HepG2 (cell line): ENCODE measurements at regions not wholly inside any gene's neighbourhood (a gene's known extent, or its start where the extent isn't known, plus 50 kb on each side); places are given as distances from the start of the nearest gene placed in this dataset.

Experiments
- EZH2 ChIP-seq: conservative IDR thresholded peaks from 2 replicates; pipeline ENCODE4 v1.6.1; 2012; ENCODE audit warnings: mild to moderate bottlenecking, low read depth, low read length, moderate library complexity
- FOXP1 ChIP-seq, 2 experiments: fragments of 450-650 bp in 1 of 2; IDR thresholded peaks; 2 replicates each; pipeline ENCODE4 v1.6.1; 2017 to 2018; ENCODE audit warnings: antibody characterized with exemption in 1 of 2
- HDAC1 ChIP-seq: sonication (generic); formaldehyde crosslinking; IDR thresholded peaks from 2 replicates; pipeline ENCODE4 v1.5.1; 2020; ENCODE audit warnings: mild to moderate bottlenecking, missing genetic modification reagents
- HNRNPLL ChIP-seq: fragments of 200-400 bp; formaldehyde crosslinking; IDR thresholded peaks from 2 replicates; pipeline ENCODE4 v1.6.1; 2017; ENCODE audit warnings: mild to moderate bottlenecking, low read depth, low read length; ENCODE audit not compliant: poor library complexity, severe bottlenecking
- IKZF4 ChIP-seq: sonication (generic); formaldehyde crosslinking; IDR thresholded peaks from 2 replicates; pipeline ENCODE4 v1.5.1; 2020; ENCODE audit warnings: borderline replicate concordance, mild to moderate bottlenecking, low read depth, missing genetic modification reagents; ENCODE audit errors: not compliant biosample characterization
- MAFK ChIP-seq, 2 experiments: IDR thresholded peaks in 1 of 2; conservative IDR thresholded peaks in 1 of 2; 2 replicates each; pipeline ENCODE4 v1.6.1; 2011; ENCODE audit warnings: improper control_type of control experiment in 2 of 2, low read length in 2 of 2
- MTF1 ChIP-seq: sonication (generic); formaldehyde crosslinking; IDR thresholded peaks from 2 replicates; pipeline ENCODE4 v1.5.0; 2020; ENCODE audit warnings: missing genetic modification reagents
- MYC ChIP-seq: sonication (generic); formaldehyde crosslinking; IDR thresholded peaks from 2 replicates; pipeline ENCODE4 v1.9.0; 2021; ENCODE audit warnings: missing genetic modification reagents, borderline replicate concordance
- NFYB ChIP-seq: sonication (generic); formaldehyde crosslinking; IDR thresholded peaks from 2 replicates; pipeline ENCODE4 v1.4.0; 2020; ENCODE audit warnings: missing genetic modification reagents
- NRL ChIP-seq: sonication (generic); formaldehyde crosslinking; IDR thresholded peaks from 2 replicates; pipeline ENCODE4 v1.5.0; 2020; ENCODE audit warnings: missing genetic modification reagents, mild to moderate bottlenecking, moderate library complexity, borderline replicate concordance
- SMARCC2 ChIP-seq: fragments of 450-650 bp; IDR thresholded peaks from 2 replicates; pipeline ENCODE4 v1.6.1; 2017; ENCODE audit warnings: antibody characterized with exemption, mild to moderate bottlenecking
- ZBTB3 ChIP-seq: sonication (generic); formaldehyde crosslinking; IDR thresholded peaks from 2 replicates; pipeline ENCODE4 v1.4.0; 2020; ENCODE audit warnings: low read depth, mild to moderate bottlenecking, moderate library complexity, missing genetic modification reagents, borderline replicate concordance
- ZNF354B ChIP-seq: sonication (generic); formaldehyde crosslinking; IDR thresholded peaks from 2 replicates; pipeline ENCODE4 v1.8.0; 2022; ENCODE audit warnings: mild to moderate bottlenecking, missing genetic modification reagents
- ZNF556 ChIP-seq: sonication (generic); formaldehyde crosslinking; IDR thresholded peaks from 2 replicates; pipeline ENCODE4 v1.4.0; 2020; ENCODE audit warnings: mild to moderate bottlenecking, missing genetic modification reagents, borderline replicate concordance
- ZNF574 ChIP-seq: sonication (generic); formaldehyde crosslinking; IDR thresholded peaks from 2 replicates; pipeline ENCODE4 v1.4.0; 2020; ENCODE audit warnings: missing genetic modification reagents
- ZNF691 ChIP-seq: sonication (generic); formaldehyde crosslinking; IDR thresholded peaks from 2 replicates; pipeline ENCODE4 v1.4.0; 2020; ENCODE audit warnings: missing genetic modification reagents, low read depth, mild to moderate bottlenecking, borderline replicate concordance
- ZNF747 ChIP-seq: sonication (generic); formaldehyde crosslinking; IDR thresholded peaks from 2 replicates; pipeline ENCODE4 v1.8.1; 2023; ENCODE audit warnings: missing genetic modification reagents, mild to moderate bottlenecking, borderline replicate concordance
- ZNF788 ChIP-seq: sonication (generic); formaldehyde crosslinking; IDR thresholded peaks from 2 replicates; pipeline ENCODE4 v1.5.0; 2020; ENCODE audit warnings: mild to moderate bottlenecking, missing genetic modification reagents, borderline replicate concordance
- TF ChIP-seq, protein P1 (sequence below): sonication (generic); formaldehyde crosslinking; IDR thresholded peaks from 2 replicates; pipeline ENCODE4 v1.8.1; 2023; ENCODE audit warnings: mild to moderate bottlenecking, inconsistent platforms, moderate library complexity, missing genetic modification reagents, borderline replicate concordance

DNA sequence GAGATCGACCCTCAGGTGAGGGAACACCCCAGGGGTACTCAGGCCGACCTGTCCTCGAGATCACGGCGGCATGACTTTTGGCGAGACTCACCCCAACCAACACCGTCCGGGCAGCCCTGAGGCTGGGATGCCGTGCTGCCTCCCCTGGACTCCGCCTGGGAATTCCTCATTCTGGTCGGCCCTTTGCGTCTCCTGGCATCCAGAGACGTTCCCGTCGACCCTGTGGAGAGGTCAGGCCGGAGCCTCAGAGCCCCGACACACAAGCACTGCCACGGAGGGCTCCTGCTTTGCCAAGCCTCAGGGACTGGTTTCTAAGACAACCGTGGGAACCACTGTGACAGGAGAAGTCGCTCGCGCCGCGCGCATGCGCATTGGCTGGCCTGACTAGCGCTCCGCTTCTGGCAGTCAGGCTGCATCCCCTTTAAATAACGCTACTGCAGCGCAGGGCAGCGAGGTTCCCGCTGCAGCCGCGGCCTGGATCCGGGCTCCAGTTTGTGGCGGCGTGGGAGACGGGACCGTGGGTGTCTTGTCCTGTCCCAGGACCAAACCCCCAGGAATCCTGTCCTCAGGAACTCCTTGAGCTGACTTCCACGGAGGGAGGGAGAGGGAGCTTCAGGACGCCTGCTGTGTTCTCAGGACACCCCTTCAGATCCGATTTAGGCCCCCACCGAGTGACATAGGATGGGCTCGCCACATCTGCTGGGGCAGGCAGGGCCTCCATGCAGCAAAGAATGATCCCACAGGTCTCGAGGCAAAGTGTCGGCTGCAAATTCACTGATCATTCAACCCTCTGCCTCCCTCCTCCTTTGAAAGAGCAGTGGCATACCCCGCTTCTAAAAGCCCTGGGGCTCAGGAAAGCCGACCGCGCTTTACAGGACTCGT, 163.2 kb upstream of the ZNF337 start (continued):
- TF ChIP-seq, protein P1, sequence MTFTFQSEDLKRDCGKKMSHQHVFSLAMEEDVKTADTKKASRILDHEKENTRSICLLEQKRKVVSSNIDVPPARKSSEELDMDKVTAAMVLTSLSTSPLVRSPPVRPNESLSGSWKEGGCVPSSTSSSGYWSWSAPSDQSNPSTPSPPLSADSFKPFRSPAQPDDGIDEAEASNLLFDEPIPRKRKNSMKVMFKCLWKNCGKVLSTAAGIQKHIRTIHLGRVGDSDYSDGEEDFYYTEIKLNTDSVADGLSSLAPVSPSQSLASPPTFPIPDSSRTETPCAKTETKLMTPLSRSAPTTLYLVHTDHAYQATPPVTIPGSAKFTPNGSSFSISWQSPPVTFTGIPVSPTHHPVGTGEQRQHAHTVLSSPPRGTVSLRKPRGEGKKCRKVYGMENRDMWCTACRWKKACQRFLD (CRISPR knock-in tag): 0 out of 2 replicates have a peak, but pooled peaks have one; percentile 55
- TF ChIP-seq ZNF574 (CRISPR knock-in tag) (peak; percentile 40; the same call in 1 of the 2 replicates), ZNF691 (CRISPR knock-in tag) (no peak; the same call in 1 of the 2 replicates), HNRNPLL (peak; percentile 64), SMARCC2 (no peak), NFYB (CRISPR knock-in tag) (no peak), ZNF354B (CRISPR knock-in tag) (0 out of 2 replicates have a peak, but pooled peaks have one; percentile 23), NRL (peak; percentile 17), ZNF747 (CRISPR knock-in tag) (peak; percentile 33; the same call in 1 of the 2 replicates), MYC (CRISPR knock-in tag) (0 out of 2 replicates have a peak, but pooled peaks have one; percentile 17), IKZF4 (CRISPR knock-in tag) (peak; percentile 79), ZBTB3 (CRISPR knock-in tag) (no peak), ZNF788 (CRISPR knock-in tag) (peak; percentile 50; the same call in 1 of the 2 replicates), ZNF556 (CRISPR knock-in tag) (peak; percentile 100), MAFK (conservative IDR thresholded peaks at IDR 0.05 in 1 of 2, IDR thresholded peaks at IDR 0.05 in 1 of 2; ENCODE audit: low read length in 2 of 2) (no peak), HDAC1 (CRISPR knock-in tag) (0 out of 2 replicates have a peak, but pooled peaks have one; percentile 32), FOXP1 (IDR thresholded peaks at IDR 0.05) (no peak), FOXP1 (CRISPR knock-in tag; IDR thresholded peaks at IDR 0.05) (no peak), EZH2 (peak; percentile 73), MTF1 (no peak)
